GM18508 (cell line): ENCODE measurements at regions not wholly inside any gene's neighbourhood (a gene's known extent, or its start where the extent isn't known, plus 50 kb on each side); places are given as distances from the start of the nearest gene placed in this dataset.
"Not testable (repeated sequence)": the region's sequence is repeated elsewhere in the genome, so short reads cannot be mapped to it uniquely, and the experiment has no call there.

Source experiments
- ATAC-seq: cut with Tn5 transposase; IDR thresholded peaks from one replicate; pipeline ENCODE4 v1.9.1; 2021; ENCODE audit warnings: moderate number of reproducible peaks; ENCODE audit not compliant: insufficient read depth, unreplicated experiment

- ATAC-seq = not testable (repeated sequence)
Observed at GRCh38 chrX:3829041-3829531, 115.6 kb upstream of the PRKX start.

- not testable (repeated sequence) for ATAC-seq
Observed at GRCh38 chrX:3828378-3829040, 115.1 kb upstream of the PRKX start.

GRCh38 chrX:3824008-3824407, 110.6 kb upstream of the PRKX start:
- ATAC-seq = not testable (repeated sequence)

- no peak for ATAC-seq
Observed at GRCh38 chrX:3820167-3820566, 106.7 kb upstream of the PRKX start.

- not testable (repeated sequence) for ATAC-seq
Observed at GRCh38 chrX:3817480-3817879, 104.0 kb upstream of the PRKX start.

GRCh38 chrX:3815896-3816664, 102.6 kb upstream of the PRKX start:
- no peak for ATAC-seq

- no peak for ATAC-seq
Observed at GRCh38 chrX:3811331-3812311, 98.2 kb upstream of the PRKX start.

GRCh38 chrX:3807906-3808305, 94.5 kb upstream of the PRKX start:
- no peak for ATAC-seq

- ATAC-seq = no peak
Observed at GRCh38 chrX:3806630-3807029, 93.2 kb upstream of the PRKX start.

- ATAC-seq = no peak
Observed at GRCh38 chrX:3803713-3804112, 90.3 kb upstream of the PRKX start.

GRCh38 chrX:3803305-3803704, 89.9 kb upstream of the PRKX start:
- no peak for ATAC-seq

- ATAC-seq = not testable (repeated sequence)
Observed at GRCh38 chrX:3795411-3795810, 82.0 kb upstream of the PRKX start.

- no peak for ATAC-seq
Observed at GRCh38 chrX:3791449-3791848, 78.0 kb upstream of the PRKX start.

GRCh38 chrX:3788494-3789233, 75.2 kb upstream of the PRKX start:
- ATAC-seq = no peak

- ATAC-seq = no peak
Observed at GRCh38 chrX:3787856-3788255, 74.4 kb upstream of the PRKX start.

GRCh38 chrX:3785822-3786221, 72.4 kb upstream of the PRKX start:
- ATAC-seq = not testable (repeated sequence)

GRCh38 chrX:3780564-3780963, 67.1 kb upstream of the PRKX start:
- ATAC-seq = no peak

- ATAC-seq = no peak
Observed at GRCh38 chrX:3779546-3779945, 66.1 kb upstream of the PRKX start.

GRCh38 chrX:3777416-3777815, 64.0 kb upstream of the PRKX start:
- ATAC-seq = no peak

- no peak for ATAC-seq
Observed at GRCh38 chrX:3771766-3772165, 58.3 kb upstream of the PRKX start.
